Myocyte (in vitro differentiated cells): ENCODE measurements at regions not wholly inside any gene's neighbourhood (a gene's known extent, or its start where the extent isn't known, plus 50 kb on each side); places are given as distances from the start of the nearest gene placed in this dataset.

Experiments used
- DNase-seq: peaks from one replicate; pipeline ENCODE4 v3.0.0-alpha.2; 2012; ENCODE audit warnings: low read depth

- DNase-seq = no peak
Observed at GRCh38 chr9:134987376-134987775, 69.7 kb upstream of the FCN1 start.

- no peak for DNase-seq
Observed at GRCh38 chr9:134987906-134988700, 70.4 kb upstream of the FCN1 start.

- no peak for DNase-seq
Observed at GRCh38 chr9:134988706-134989105, 71.0 kb upstream of the FCN1 start.

- DNase-seq = no peak
Observed at GRCh38 chr9:134989206-134990065, 71.7 kb upstream of the FCN1 start.

GRCh38 chr9:134991808-134992754 lies 74.4 kb upstream of the FCN1 start:
- no peak for DNase-seq

GRCh38 chr9:134992755-134993124 lies 75.0 kb upstream of the FCN1 start:
- DNase-seq = no peak

- DNase-seq = no peak
Observed at GRCh38 chr9:134993416-134993815, 75.7 kb upstream of the FCN1 start.

- DNase-seq = no peak
Observed at GRCh38 chr9:134993996-134994720, 76.4 kb upstream of the FCN1 start.

GRCh38 chr9:134994926-134995791 lies 77.4 kb upstream of the FCN1 start:
- no peak for DNase-seq

GRCh38 chr9:134995792-134996120 lies 78.0 kb upstream of the FCN1 start:
- no peak for DNase-seq

- no peak for DNase-seq
Observed at GRCh38 chr9:134996591-134997530, 79.1 kb upstream of the FCN1 start.

- DNase-seq = no peak
Observed at GRCh38 chr9:135000647-135001245, 83.0 kb upstream of the FCN1 start.

- no peak for DNase-seq
Observed at GRCh38 chr9:135001526-135001925, 83.8 kb upstream of the FCN1 start.

- no peak for DNase-seq
Observed at GRCh38 chr9:135002336-135002735, 84.6 kb upstream of the FCN1 start.

- no peak for DNase-seq
Observed at GRCh38 chr9:135002802-135003201, 84.7 kb upstream of the OLFM1 start.

- DNase-seq = no peak
Observed at GRCh38 chr9:135004772-135005171, 82.7 kb upstream of the OLFM1 start.

GRCh38 chr9:135006911-135007570 lies 80.4 kb upstream of the OLFM1 start:
- no peak for DNase-seq

GRCh38 chr9:135007601-135008000 lies 79.9 kb upstream of the OLFM1 start:
- no peak for DNase-seq
